NCI-H460 (cell line): ENCODE measurements at regions not wholly inside any gene's neighbourhood (a gene's known extent, or its start where the extent isn't known, plus 50 kb on each side); places are given as distances from the start of the nearest gene placed in this dataset.

Experiments
- DNase-seq: peaks from one replicate; pipeline ENCODE4 v3.0.0-alpha.2; 2016; ENCODE audit warnings: low read depth; ENCODE audit errors: extremely low read depth

GRCh38 chr2:121955426-121955825 lies 200.0 kb downstream of the TSN start:
- DNase-seq = no peak

- no peak for DNase-seq
These were observed 200.4 kb downstream of the TSN start for GRCh38 chr2:121955872-121956271.

DNA sequence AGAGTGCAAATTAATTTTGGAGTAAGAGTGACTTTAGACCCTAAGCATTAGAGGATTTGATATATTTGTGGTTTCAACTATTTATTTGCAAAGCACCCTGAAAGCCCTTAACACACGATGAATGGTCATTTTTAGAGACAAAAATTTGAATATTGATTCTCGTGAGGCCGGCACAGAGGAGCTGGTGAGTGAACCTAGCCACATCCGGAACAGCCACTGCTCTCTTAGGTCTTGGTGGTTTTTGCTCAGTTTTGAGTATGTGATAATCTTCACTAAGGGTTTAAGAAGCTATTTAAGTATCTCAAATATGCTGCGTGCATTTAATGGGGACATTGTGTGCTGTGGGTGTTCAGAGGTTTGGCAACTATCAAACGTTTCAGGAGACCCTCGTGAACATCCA lies 204.8 kb downstream of the TSN start:
- DNase-seq = no peak

DNA sequence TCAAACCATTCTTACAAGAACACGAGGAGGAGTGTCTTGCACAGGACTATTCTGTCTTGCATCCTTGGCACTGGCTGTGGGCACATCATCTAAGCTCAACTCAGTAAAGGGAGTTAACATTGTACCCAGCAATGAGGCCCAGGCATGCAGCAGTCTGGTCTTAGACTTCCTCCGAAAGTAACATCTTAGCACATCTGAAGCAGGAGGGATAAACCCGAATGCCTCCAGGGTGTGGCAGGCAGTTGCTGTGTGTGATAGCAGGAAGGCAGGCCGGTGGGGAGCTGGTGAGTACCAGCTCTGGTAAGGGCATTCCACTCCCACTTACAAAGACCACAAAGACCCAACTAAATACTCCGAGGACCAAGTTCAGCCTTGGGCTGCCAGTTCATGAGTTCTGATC lies 206.3 kb downstream of the TSN start:
- DNase-seq = no peak

DNA sequence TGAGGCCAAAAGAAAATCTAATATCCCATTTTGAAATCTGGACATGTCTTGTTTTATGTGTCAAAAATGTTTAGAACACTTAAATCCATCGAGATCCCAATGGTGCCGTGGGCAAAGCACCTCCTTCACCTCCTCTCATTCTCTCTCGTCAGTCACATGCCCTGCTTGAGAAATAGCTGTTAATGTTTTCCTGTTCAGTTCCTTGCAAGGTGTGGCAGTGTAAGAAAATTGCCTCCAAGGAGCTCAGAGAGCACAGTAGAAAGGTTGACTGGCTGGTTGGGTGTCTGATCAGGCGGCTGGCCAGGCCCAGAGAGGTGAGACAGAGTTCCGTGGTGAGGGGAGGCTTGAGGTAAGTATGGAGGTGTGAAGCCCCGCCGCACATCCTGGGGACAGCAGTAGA lies 210.2 kb downstream of the TSN start:
- no peak for DNase-seq

DNA sequence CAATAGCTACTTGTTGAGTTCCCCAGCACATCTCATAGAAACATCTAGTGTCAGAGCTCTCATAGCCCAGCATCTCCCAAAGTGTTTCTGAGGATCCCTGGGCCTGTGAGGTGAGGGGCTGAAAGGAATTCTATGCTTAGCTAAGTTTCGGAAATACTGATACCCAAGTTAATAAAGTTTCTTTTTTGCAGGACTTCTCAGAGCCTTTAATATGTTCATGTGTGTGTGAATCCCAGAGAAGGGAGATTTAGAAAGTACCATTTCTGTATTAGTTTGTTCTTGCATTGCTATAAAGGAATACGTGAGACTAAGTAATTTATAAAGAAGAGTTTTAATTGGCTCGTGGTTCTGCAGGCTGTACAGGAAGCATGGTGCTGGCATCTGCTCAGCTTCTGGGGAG lies 211.2 kb downstream of the TSN start:
- no peak for DNase-seq

DNA sequence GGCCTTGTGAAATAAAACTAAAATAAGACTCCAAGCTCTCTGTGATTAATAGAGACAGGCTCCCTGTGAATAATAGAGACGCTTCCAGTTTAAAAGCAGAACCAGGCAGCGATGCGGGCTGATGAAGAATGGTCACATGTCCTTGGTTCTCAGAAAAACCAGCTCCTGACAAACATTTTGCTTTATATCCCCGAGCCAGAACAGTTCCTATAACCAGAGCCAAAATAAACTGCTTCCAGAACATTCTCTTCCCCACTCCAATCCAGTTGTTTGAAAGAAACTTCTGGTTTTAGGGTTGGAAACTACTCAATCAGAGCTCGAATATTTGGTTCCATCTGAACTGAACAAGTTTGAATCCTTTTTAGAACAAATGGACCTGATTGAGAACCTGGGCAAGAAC lies 213.7 kb downstream of the TSN start:
- no peak for DNase-seq

DNA sequence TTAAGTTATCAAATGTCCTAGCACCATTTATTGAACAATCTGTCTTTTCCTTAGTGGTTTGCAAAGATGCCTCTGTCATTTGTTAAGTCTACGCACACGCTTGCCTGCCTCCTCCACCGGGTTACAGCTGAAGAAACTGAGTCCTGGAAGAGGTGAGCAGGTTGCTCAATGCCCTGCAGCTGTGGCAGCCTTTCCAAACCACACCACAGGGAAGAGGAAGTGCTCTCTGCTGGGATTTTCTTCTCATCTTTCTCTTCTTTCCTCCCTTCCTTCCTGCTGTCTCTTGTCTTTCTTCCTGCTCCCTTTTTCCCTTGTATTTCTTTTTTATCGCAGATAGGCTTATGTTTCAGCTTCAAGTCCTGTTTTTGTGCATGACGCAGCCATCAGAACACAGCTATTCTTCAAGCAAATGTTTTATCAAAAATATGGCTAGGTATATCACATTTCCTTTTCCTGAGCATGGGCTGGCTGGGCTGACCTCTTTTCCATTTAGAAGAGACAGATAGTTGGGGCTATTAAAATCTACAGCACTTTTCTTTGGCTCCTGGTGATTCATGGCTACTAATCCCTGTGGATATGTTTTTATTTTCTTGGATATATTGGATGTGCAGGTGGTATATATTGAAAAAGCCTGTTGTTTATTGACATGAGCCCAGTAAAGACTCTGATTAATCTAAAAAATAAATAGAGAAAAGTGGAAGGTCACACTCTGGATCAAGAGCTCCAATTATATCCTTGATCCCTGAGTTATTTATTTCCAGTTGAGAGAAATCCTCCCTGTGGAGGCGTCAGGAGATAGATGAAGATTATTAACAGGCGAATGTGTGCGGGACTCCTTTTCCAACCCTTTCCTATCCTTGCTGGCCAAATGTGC lies 214.6 kb downstream of the TSN start:
- DNase-seq = no peak

DNA sequence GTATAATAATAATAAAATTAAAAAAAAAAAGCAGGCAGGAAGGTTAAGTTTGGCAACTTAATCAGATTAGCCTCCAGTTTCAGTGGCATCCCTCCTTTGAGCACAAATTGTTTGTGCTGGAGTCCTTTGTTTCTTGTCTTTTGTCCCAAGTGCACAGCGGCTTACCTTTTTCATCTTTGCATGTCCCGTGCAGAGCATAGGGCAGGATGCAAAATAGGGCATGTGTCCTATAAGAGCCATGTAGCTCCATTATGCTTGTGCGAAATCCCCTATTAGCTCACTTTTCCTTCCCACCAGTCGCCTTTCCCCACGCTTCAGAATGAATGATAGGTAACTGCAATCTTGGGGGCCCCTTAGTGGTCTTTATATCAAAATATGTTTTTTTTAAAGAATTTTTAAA lies 216.8 kb downstream of the TSN start:
- DNase-seq = no peak

GRCh38 chr2:121974897-121975661 lies 219.6 kb downstream of the TSN start:
- DNase-seq = peak; percentile 96

DNA sequence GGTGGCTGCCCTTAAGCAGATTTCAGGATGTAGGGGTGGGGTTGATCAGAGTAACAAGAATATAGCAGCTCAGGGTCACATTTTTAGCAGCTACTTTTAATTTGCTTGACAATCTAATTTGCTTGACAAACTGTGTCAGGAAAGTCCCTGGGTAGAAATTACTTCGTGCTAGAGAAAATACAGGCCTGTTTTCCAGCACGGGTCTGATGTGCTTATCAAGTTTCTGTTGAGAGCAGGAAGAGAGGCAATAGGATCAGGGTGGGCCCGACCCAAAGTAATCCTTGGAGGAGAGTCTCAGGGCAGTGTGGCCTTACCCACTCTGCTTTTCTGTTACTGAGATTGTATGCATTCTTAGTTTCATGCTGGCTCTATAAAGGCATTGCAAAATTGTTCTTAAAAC lies 221.5 kb downstream of the TSN start:
- no peak for DNase-seq

GRCh38 chr2:121977326-121977725 lies 221.9 kb downstream of the TSN start:
- no peak for DNase-seq

DNA sequence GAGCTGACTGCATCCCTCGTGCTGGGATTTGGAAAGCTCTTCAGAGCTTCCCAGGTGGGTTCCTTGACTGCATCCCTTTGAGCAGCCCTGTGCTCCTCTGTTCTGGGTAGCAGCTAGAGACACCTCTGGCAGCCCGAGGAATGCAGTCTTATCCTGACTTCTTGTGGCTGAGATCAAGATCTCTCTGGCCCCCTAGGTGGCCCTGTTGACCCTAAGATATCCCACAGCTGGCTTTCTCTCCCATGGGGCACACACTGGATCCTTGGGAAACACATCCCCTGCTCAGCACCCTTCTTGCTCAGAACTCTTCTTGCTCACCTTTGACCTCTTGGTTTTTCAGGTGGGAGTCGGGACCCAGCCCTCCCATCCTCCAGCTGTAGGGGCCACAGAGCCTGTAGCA lies 237.2 kb downstream of the TSN start:
- DNase-seq = no peak

DNA sequence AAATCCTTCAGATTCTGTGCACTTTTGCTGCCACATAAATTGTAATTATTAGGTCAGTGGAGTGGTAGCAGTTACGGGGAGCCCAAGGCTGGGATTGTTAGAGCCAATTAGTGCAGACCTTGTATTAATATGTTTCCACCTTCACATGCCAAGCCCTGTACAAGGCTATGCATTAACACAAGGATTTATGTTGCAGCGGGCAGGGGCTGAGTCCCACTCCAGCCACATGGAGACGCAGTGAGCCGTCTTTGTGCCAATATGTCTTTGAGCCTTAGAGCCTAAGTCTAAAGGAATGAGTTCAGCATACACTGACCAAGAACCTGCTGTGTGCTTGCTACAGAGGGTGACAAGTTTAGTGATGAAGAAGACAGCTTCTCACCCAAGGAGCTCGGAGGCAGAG lies 238.2 kb downstream of the TSN start:
- DNase-seq = no peak

DNA sequence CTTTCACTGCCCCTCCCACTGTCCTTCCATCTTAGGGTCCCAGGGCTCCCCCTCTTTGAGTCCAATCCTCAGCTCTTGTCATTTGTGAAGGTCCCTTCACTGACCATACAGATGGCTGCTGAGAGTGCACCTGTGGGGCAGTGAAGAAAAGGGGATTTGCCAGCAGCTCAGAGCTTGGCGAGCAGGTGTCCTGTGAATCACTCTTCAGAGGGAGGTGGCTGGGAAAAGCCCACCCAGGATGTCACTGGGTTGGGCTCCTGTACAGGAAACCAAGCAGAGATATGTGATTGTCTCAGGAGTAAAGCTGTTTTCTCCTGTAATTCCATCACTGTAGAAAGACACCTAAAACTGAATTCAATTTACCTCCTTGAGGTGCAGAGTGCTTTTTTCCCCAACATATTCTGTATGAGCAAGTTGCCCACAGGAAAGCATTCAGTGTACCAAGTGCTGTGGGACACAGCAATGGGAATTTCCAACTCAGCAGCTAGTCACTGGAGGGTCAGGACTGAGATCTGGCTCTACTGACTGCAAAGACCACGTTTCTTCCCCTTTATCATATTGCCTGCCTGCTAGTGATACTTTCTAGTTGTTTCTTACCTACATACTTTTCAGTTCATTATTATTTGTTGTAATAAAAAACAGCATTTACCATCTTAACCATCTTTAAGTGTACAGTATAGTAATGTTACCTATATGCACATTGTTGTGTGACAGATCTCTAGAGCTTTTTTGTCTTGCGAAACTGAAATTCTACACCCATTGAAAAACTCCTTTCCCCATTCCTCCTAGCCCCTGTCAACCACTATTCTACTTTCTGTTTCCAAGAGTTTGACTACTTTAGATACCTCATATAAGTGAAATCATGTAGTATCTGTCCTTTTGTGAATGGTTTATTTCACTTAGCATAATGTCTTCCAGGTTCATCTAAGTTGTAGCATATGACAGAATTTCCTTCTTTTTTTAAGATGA lies 239.1 kb downstream of the TSN start:
- no peak for DNase-seq

DNA sequence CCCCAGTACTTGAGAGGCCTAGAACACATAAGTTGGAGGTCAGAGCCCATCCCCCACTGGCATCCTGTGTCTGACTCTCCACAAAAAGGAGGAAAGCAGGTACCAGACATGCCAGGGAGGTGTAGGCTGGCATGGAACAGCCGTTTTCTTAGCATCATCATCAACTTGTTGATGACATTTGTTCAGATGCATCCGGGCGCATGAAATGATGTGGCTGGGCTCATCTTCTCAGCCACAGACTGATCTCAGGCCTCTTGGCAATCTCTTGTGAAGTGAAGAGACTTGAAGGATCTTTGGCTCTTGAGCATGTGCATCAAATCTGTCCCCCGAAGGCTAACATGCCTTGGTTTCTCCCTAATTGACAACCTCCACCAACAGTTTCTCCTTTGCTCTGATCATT lies 243.3 kb downstream of the TSN start:
- DNase-seq = no peak

DNA sequence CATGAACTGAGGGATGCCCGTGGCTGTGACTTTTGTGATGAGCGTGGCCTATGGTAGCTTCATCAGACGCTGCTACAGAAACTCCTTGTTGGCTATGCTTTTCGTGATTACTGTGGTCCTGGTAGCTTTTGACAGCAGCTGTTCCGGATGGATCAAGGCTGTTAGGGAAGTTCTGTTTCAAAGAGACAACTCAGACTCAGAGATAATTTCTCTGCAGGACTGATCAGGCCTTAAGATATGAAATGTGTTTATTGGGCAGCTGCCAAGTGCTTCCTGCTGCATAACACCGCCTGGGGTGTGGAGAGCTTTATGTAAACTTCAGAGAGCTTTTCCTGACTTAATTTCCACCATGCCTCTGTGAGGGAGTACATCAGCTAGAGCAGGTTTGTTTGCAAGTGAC lies 243.8 kb downstream of the TSN start:
- no peak for DNase-seq

- DNase-seq = no peak
These were observed 245.3 kb downstream of the TSN start for GRCh38 chr2:122000556-122001340.

GRCh38 chr2:122001441-122001874 lies 246.0 kb downstream of the TSN start:
- DNase-seq = no peak
